ENCODE measurements at regions not wholly inside any gene's neighbourhood (a gene's known extent, or its start where the extent isn't known, plus 50 kb on each side); places are given as distances from the start of the nearest gene placed in this dataset.

GRCh38 chr6:14981960-14982359 lies 263.9 kb upstream of the JARID2 start:
- TF ChIP-seq REST (IDR thresholded peaks at IDR 0.05; ENCODE audit: insufficient read depth in 1 of 2, low read depth in 2 of 2, low read length in 2 of 2), result no peak
- TF ChIP-seq TAF1 (IDR thresholded peaks at IDR 0.05; ENCODE audit: borderline replicate concordance, insufficient read depth, low read length), result no peak
- no peak for TF ChIP-seq POLR2AphosphoS5 (IDR thresholded peaks at IDR 0.05; ENCODE audit: low read depth, low read length)
- no peak for TF ChIP-seq SIN3A (IDR thresholded peaks at IDR 0.05; ENCODE audit: borderline replicate concordance, insufficient read depth, low read length)
- no peak for TF ChIP-seq FOXP2 (optimal IDR thresholded peaks at IDR 0.05; ENCODE audit: borderline replicate concordance, extremely low read depth, extremely low read length, insufficient read depth)
